SK-N-MC (cell line): ENCODE measurements at regions not wholly inside any gene's neighbourhood (a gene's known extent, or its start where the extent isn't known, plus 50 kb on each side); places are given as distances from the start of the nearest gene placed in this dataset.

Experiments
- EZH2 ChIP-seq: fragments of 200-600 bp; sonication (generic); IDR thresholded peaks from one replicate; pipeline ENCODE4 v1.6.1; 2017; ENCODE audit warnings: antibody characterized with exemption
- FOXP2 ChIP-seq: optimal IDR thresholded peaks from 2 replicates; pipeline ENCODE3; 2011; ENCODE audit warnings: mild to moderate bottlenecking, moderate library complexity; ENCODE audit not compliant: insufficient read depth; ENCODE audit errors: extremely low read length, control extremely low read depth
- POLR2AphosphoS5 ChIP-seq: IDR thresholded peaks from 2 replicates; pipeline ENCODE4 v1.6.1; 2012; ENCODE audit warnings: mild to moderate bottlenecking, low read depth, low read length, borderline replicate concordance

GRCh38 chr11:11028017-11028692 is 170.3 kb upstream of the ZBED5 start:
- no peak for TF ChIP-seq EZH2
- no peak for TF ChIP-seq POLR2AphosphoS5
- no peak for TF ChIP-seq FOXP2
